ENCODE measurements at regions not wholly inside any gene's neighbourhood (a gene's known extent, or its start where the extent isn't known, plus 50 kb on each side); places are given as distances from the start of the nearest gene placed in this dataset.
A peak's percentile ranks its signal among the peaks of the same experiment; 100 is the strongest.
"Not testable (repeated sequence)": the region's sequence is repeated elsewhere in the genome, so short reads cannot be mapped to it uniquely, and the experiment has no call there.

- not testable (repeated sequence) for DNase-seq (ENCODE audit: low read depth)
These were observed 481.9 kb upstream of the TLE4 start for GRCh38 chr9:79089851-79090250.

- not testable (repeated sequence) for DNase-seq (ENCODE audit: low read depth)
These were observed 468.5 kb upstream of the TLE4 start for GRCh38 chr9:79103257-79103656.

GRCh38 chr9:79104216-79104615, 467.5 kb upstream of the TLE4 start:
- DNase-seq (ENCODE audit: low read depth): no peak

- no peak for DNase-seq (ENCODE audit: low read depth)
These were observed 466.8 kb upstream of the TLE4 start for GRCh38 chr9:79104951-79105350.

- DNase-seq (ENCODE audit: low read depth): no peak
These were observed 463.7 kb upstream of the TLE4 start for GRCh38 chr9:79107911-79108676.

GRCh38 chr9:79111653-79112052, 460.1 kb upstream of the TLE4 start:
- DNase-seq (ENCODE audit: low read depth): no peak

- no peak for DNase-seq (ENCODE audit: low read depth)
These were observed 456.6 kb upstream of the TLE4 start for GRCh38 chr9:79115176-79115575.

GRCh38 chr9:79116041-79116440, 455.7 kb upstream of the TLE4 start:
- DNase-seq (ENCODE audit: low read depth): no peak

- DNase-seq (ENCODE audit: low read depth): no peak
These were observed 455.1 kb upstream of the TLE4 start for GRCh38 chr9:79116709-79117108.

- no peak for DNase-seq (ENCODE audit: low read depth)
These were observed 451.2 kb upstream of the TLE4 start for GRCh38 chr9:79120533-79120932.

GRCh38 chr9:79120941-79121340, 450.8 kb upstream of the TLE4 start:
- DNase-seq (ENCODE audit: low read depth): no peak

GRCh38 chr9:79123415-79123814, 448.4 kb upstream of the TLE4 start:
- peak; percentile 12 for DNase-seq (ENCODE audit: low read depth)

- DNase-seq (ENCODE audit: low read depth): no peak
These were observed 444.1 kb upstream of the TLE4 start for GRCh38 chr9:79127661-79128060.

- DNase-seq (ENCODE audit: low read depth): peak; percentile 71
These were observed 441.8 kb upstream of the TLE4 start for GRCh38 chr9:79129865-79130480.

- no peak for DNase-seq (ENCODE audit: low read depth)
These were observed 440.5 kb upstream of the TLE4 start for GRCh38 chr9:79131246-79131774.

GRCh38 chr9:79131824-79132377, 439.9 kb upstream of the TLE4 start:
- DNase-seq (ENCODE audit: low read depth): no peak

GRCh38 chr9:79134654-79135053, 437.1 kb upstream of the TLE4 start:
- DNase-seq (ENCODE audit: low read depth): peak; percentile 63

- DNase-seq (ENCODE audit: low read depth): no peak
These were observed 435.9 kb upstream of the TLE4 start for GRCh38 chr9:79135681-79136415.

- DNase-seq (ENCODE audit: low read depth): no peak
These were observed 431.0 kb upstream of the TLE4 start for GRCh38 chr9:79140751-79141150.

GRCh38 chr9:79143211-79143610, 428.6 kb upstream of the TLE4 start:
- DNase-seq (ENCODE audit: low read depth): no peak

GRCh38 chr9:79145442-79145841, 426.3 kb upstream of the TLE4 start:
- DNase-seq (ENCODE audit: low read depth): peak; percentile 25

GRCh38 chr9:79149585-79149984, 422.2 kb upstream of the TLE4 start:
- no peak for DNase-seq (ENCODE audit: low read depth)

- DNase-seq (ENCODE audit: low read depth): no peak
These were observed 420.0 kb upstream of the TLE4 start for GRCh38 chr9:79151791-79152190.
